ENCODE measurements at regions not wholly inside any gene's neighbourhood (a gene's known extent, or its start where the extent isn't known, plus 50 kb on each side); places are given as distances from the start of the nearest gene placed in this dataset.

- TF ChIP-seq POLR2A (IDR thresholded peaks at IDR 0.05), result no peak
- TF ChIP-seq CTCF (IDR thresholded peaks at IDR 0.05), result no peak
Measured at GRCh38 chr6:168167431-168168315, 88.7 kb upstream of the FRMD1 start.
